GM18907 (cell line): ENCODE measurements at regions not wholly inside any gene's neighbourhood (a gene's known extent, or its start where the extent isn't known, plus 50 kb on each side); places are given as distances from the start of the nearest gene placed in this dataset.
"Not testable (repeated sequence)": the region's sequence is repeated elsewhere in the genome, so short reads cannot be mapped to it uniquely, and the experiment has no call there.

Source experiments
- ATAC-seq: cut with Tn5 transposase; IDR thresholded peaks from one replicate; pipeline ENCODE4 v1.9.1; 2021; ENCODE audit warnings: mild to moderate bottlenecking, moderate library complexity; ENCODE audit not compliant: unreplicated experiment

DNA sequence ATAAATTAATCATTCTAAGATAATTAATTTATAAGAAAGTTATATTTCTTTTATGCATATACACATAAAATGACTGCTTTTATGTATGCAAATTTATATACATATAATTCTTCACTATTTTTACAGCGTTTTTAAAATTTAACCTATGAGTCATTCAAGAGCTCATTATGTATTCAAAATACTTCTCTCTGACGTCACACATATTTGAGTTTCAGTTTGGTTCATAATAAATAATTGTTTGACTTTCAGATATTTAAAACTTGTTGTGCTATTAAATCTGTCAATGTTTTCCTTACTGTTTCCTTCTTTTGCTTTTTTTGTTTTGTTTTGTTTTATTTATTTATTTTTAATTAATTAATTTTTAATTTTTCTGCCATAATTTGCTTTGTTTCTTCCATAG lies 467.5 kb upstream of the ADGRB3 start:
- no peak for ATAC-seq

DNA sequence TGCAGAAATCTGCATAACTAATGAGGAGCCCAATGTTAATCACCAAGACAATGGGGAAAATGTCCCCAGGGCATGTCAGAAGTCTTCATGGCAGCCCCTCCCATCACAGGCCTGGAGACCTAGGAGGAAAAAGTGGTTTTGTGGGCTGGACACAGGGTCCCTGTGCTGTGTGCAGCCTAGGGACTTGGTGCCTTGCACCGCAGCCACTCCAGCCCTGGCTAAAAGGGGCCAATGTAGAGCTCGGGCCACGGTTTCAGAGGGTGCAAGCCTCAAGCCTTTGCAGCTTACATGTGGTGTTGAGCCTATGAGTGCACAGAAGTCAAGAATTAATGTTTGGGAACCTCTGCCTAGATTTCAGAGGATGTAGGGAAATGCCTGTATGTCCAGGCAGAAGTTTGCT lies 474.3 kb upstream of the ADGRB3 start:
- ATAC-seq, result not testable (repeated sequence)

DNA sequence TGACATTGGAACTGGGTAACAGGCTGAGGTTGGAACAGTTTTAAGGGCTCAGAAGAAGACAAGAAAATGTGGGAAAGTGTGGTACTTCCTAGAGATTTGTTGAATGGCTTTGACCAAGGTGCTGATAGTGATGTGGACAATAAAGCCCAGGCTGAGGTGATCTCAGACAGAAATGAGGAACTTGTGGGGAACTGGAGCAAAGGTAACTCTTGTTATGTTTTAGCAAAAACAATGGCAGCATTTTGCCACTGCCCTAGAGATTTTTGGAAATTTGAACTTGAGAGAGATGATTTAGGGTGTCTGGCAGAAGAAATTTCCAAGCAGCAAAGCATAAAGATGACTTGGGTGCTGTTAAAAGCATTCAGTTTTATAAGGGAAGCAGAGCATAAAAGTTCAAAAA lies 474.7 kb upstream of the ADGRB3 start:
- ATAC-seq, result no peak

DNA sequence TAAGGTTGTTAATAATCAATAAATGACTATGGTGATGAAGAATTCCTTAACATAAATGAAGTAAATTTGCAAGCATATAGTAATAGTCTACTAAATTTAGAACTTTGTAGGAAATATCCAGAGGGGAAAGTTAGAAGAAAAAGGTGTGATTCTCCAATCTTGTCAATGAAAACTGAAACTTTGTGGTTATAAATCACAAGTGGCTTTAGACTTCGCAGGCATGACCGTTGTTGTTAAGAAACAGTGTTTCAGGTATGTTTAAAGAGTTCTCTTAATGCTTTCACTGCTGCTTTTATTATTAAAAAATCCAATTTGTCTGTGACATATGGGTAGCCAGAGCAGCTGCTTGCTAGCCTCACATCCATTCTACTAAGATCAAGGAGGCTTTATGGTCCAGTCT lies 475.6 kb upstream of the ADGRB3 start:
- ATAC-seq, result no peak

DNA sequence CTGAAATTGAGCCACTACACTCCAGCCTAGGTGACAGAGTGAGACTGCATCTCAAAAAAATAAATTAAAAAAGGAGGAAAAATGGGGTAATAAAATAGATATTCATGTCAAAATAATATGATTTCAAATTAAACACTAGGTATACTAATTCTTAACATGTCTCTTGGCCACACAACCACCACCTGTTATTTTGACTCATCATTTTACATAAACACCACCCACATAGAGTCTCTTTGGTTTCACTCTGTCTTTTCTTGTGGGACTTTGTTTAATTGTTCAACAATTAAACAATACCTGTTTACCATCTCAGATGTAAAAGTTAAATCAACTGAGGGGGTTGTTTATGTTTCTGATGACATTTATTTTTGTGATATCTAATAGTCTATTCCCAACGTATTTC lies 476.8 kb upstream of the ADGRB3 start:
- peak; percentile 69 for ATAC-seq

DNA sequence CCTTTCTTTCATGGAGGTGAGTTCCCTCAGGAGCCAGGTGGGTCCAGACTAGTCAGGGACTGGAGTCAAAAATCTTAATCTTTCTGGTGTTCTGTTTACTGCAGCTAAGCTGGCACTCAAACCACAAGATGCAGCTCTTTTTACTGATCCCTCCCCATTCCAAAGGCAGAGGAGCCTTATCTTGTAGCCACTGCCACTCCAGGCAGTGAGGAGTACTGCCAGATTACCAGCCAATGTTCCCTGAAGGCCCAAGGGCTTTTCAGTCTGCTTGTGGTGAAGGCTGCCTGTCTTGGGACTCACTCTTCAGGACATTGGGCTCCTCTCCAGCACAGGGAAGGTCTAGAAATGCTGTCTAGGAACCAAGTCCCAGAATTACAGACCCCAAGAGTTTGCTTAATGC lies 490.4 kb upstream of the ADGRB3 start:
- ATAC-seq, result no peak

DNA sequence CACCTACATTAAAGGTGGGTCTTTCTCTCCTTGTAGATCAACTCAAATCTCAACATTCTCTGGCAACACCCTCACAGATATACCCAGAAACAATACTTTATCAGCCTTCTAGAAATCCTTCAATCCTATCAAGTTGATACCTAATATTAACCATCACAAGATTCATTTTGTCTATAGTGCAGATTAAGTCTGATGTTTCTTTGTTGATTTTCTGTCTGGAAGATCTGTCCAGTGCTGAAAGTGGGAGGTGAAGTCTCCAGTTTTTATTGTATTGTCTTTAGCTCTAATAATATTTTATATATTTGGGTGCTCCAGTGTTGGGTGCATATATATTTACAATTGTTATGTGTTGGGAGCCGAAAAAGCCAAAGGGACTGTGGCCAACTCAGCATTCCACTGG lies 493.9 kb upstream of the ADGRB3 start:
- no peak for ATAC-seq

DNA sequence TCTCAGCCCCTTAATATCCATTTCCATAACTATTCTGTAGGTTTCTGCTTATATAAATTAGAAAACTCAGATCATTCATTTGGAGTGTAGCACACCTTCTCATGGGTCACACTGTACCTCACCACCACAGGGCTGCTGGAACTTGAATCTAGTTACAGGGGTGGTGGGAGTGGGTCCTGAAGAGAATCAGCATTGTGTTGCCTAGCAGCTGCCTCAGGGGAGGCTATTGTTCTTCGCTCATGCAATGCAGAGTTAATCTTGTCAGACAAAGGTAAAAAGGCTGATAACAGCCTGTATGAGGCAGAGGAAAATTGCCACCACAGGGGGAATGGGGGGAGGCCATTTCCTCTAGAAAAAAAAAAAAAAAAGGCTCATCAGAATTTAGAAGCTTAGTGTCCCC lies 496.0 kb upstream of the ADGRB3 start:
- no peak for ATAC-seq

DNA sequence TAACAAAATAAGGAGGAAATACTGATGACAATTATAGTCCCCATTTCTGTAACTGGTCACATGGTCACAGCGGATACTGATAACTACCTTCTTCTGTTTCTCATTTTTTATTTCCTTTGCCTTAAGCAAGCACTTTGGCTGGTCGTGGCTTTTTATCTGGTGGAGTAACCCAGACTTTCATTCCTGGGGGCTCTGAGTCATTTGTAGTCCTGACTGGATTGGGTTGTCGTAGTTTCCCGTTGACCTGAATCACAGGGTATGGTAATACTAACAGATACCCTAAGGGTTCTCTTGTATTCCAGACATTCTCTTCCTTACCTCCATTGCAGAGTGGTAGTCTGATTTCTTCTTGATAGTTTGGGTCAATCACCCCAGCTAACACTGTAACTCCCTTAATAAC lies 500.3 kb upstream of the ADGRB3 start:
- no peak for ATAC-seq

DNA sequence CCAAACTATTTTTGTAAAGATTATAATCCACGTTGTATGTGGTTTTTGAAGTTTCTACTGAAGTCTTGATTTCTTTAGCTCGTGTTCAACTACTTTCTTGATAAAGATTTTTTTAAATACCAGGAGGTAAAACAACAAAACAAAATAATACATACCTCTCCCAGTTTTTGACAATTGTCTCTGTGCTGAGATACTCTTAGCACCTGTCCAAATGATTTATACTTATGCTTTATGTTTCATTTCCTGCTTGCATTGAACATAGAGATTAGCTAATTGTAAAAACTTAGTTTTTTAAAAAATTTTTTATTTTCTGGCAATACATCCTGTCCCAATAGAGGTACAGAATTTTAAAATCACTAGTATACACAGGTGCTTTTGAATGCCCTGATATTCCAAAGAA lies 506.9 kb upstream of the ADGRB3 start:
- ATAC-seq, result no peak

DNA sequence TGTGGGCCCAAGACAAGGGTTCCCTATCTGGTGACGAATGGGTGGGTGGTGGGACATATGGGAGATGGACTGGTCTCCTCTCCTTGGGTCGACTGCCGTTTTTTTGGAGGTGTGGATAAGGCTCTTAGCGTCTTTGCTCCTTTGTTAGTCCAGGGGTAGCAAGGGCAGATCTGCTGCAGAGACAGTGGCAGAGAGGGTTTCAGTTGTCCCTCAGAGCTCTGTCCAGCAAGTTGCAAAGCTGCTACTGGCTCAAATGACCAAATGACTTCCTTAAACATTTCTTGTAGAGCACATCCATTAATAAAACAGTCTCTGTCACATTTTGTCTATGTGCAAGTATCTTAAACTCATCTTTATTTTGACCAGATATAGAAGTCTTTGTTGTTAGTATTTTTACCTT lies 508.0 kb upstream of the ADGRB3 start:
- ATAC-seq, result no peak

DNA sequence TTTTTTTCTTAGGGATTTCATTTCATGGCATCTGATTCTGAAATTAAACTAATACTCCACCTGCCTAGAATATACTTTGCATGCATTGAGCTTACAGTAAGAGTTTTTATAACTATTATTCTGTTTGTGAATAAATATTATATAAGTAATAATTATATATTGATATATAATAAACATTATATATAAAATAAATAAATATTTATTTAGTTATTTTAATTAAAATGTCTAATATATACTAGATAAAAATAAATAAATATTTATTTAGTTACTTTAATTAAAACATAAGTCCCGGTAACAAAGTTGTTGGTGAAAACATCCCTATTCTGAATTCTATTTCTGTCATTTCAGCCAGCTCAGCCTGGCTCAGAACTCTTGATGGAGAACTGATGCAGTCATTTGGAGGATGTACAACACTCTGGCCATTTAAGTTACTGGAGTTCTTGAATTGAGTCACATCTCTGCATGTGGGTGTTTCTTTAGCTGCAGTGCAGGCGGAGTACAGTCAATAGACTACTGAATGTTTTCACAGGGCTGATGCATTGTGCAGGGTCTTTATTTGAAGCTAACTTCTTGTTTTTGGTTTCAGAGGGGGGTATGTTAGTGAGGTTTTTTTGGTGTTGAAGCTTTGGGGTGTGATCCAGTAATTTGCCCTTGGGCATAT lies 508.9 kb upstream of the ADGRB3 start:
- ATAC-seq, result peak; percentile 54

DNA sequence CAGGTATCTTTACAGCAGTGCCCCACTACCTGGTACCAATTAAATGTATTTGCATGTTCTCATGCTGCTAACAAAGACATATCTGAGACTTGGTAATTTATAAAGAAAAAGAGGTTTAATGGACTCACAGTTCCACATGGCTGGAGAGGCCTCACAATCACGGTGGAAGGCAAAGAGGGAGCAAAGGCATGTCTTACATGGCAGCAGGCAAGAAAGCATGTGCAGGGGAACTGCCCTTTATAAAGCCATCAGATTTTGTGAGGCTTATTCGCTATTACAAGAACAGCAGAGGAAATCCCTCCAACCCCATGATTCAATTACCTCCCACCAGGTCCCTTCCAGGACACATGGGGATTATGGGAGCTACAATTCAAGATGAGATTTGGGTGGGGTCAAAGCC lies 512.1 kb upstream of the ADGRB3 start:
- not testable (repeated sequence) for ATAC-seq

DNA sequence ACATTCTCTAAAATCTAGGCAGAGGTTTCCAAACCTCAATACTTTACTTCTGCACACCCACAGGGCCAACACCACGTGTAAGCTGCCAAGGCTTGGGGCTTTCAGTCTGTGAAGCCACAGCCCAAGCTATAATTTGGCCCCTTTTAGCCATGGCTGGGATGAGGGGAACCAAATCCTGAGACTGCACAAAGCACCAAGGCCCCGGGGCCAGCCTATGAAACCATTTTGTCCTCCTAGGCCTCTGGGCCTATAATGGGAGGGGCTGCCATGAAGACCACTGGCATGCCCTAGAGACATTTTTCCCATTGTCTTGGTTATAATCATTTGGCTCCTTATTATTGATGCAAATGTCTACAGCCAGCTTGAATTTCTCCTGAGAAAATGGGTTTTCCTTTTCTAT lies 513.0 kb upstream of the ADGRB3 start:
- no peak for ATAC-seq

DNA sequence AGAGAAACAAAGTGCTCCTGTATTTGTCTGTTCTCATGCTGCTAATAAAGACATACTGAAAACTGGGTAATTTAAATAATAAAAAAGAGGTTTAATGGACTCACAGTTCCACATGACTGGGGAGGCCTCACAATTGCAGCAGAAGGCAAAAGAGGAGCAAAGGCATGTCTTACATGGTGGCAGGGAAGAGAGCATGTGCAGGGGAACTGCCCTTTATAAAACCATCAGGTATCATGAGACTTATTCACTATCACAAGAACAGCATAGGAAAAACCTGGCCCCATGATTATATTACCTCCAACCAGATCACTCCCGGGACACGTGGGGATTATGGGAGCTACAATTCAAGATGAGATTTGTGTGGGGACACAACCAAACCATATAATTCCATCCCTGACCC lies 514.1 kb upstream of the ADGRB3 start:
- ATAC-seq, result not testable (repeated sequence)

DNA sequence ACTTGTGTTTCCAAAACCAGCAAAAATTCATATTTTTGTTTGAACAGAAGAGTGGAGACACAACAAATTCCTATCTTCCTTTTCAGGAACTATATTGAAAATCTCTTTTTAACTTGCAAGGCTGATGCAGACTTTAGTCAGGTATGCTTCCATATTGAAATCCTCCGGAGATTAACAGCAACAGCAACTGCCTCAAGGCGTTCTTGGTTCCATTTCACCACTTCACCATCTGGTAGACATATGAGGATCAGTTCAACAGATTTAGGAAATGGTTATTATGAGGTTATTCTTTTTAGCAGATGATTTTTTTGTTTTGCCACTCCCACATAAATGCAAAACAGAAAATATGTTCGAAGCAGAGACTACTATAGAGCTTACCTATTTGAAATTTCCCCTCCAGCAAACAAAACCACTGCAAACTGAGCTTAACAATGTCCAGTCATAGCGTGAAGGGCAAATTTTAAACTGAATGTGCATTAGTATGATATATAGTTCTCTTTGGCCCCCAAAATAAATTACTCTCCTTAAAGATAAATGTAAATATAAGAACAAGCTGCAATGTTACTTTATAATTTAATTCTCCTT lies 520.5 kb upstream of the ADGRB3 start:
- ATAC-seq, result no peak

DNA sequence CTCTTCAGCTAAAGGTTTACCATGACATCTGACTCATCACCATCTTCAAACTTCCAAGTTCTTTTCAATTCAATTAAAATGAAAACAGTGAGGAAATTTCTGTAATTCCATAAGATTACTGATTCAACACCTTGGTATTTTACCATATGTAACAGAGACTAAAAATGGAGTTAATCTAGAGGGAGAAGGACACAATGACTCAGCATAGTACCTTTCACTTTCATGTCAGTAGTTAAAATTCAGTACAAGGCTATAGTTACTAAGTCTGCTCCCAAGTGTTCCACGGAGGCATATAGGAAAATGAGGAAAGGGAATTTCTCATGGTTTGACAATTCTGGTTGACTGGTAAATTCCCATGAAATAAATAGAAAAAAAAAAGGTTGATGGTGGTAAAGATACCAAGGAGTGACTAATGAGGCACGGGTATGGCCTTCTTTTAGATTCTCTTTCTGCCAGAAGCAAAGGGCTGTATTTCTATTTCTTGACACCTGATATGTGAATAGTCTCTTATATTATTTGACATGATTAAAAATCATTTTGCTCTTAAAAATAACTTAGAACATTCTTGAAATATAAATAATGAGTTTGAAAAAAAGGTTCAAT lies 526.7 kb upstream of the ADGRB3 start:
- no peak for ATAC-seq

DNA sequence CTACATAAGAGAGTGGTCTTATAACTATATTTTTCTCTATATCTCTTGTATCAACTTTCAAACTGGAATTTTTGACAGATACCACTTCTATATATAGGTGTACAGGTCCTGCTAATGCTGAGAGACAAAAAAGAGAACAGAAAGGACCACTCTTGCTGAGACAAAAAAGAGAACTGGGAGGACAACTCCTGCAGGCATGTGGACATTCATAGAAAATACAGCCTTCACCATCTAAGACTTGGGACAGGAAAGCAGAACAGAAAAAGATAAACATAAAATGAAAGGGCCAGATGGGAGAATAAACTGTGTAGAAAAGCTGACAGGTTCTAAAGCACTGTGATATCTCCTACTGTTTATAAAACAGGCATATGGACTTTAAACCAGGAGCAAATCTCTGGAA lies 541.0 kb upstream of the ADGRB3 start:
- ATAC-seq, result no peak

DNA sequence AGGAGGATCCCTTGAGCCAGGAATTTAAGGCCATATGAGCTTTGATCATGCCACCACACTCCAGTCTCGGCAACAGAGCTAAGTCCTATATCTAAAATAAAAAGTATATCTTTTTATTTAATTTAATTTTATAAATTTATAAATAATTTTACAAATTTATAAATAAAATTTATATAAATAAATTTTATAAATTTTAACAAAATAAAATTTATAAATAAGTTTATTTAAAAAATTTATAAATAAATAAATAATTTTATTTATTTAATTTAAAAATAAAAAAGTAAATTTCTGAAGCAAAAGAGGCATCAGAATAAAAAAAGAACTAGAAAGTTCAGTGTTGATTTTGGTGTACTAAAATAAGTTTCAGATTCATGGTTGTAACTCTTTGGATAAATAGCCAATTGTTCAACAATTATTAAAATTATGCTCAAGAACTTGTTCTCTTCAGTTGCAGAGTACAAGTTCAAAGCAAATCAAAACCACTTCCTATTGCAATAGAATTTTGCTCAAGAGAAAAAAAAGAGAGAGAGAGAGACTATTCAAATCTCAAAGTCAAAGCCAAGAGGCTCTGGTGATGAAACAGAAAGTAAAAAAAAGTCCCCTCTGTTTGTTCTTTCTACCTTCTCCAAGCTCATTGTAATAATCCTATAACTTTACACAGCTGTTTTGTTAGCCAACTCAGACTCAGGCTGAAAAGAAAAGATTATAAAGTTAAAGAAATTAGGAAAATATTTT lies 547.5 kb upstream of the ADGRB3 start:
- ATAC-seq, result peak; percentile 74

DNA sequence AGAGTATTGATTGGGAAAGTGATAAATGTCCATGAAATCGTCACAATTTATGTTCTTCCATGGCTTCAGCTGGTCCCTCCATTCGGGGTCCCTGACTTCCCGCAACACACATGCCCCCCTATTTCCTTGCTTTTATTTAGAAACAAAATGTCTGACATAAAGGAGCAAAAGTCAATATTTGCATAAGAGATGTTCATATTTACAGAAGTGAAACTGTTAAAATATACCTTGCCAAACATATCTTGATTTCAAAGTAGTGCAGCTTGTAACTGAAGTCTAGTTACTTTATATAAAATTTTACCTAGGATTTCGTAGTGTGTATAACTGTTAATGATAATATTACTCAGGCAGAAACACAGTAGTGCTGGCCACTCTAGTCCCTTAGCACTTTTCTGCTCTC lies 548.9 kb upstream of the ADGRB3 start:
- ATAC-seq, result no peak

DNA sequence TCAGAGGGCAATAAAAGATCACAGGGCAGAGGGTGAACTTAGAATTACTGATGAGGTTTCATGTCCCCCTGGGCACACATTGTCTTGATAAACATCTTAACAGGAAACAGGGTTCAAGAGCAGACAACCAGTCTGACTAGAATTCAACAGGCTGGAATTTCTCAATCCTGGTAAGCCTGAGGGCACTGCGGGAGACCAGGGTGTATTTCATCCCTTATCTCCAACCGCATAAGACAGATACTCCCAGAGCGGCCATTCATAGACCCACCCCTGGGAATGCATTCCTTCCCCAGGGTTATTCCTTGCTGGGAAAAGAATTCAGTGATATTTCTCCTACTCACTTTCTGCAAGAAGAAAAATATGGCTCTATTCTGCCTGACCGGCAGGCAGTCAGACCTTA lies 549.5 kb upstream of the ADGRB3 start:
- not testable (repeated sequence) for ATAC-seq

DNA sequence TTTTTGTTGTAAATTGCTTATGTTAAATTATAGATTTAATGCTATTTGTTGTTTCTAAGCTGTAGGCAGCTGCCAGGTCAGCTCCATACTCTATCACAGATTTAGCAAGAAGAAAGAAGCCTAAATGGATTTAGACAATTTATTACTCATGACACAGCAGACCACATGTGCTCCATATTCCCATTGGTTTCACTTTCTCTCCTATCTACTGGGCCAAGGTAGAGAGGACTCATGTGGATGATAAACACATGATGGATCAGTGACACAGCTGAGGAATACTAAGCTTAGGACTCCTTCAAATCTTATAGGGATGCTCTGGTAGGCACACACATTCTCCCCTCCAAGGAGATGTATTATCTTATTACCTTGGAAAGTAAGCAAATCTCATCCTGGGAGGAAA lies 553.0 kb upstream of the ADGRB3 start:
- no peak for ATAC-seq
